ENCODE measurements at regions not wholly inside any gene's neighbourhood (a gene's known extent, or its start where the extent isn't known, plus 50 kb on each side); places are given as distances from the start of the nearest gene placed in this dataset.

GRCh38 chr7:41169317-41169716, 533.6 kb downstream of the INHBA start:
- no peak for TF ChIP-seq EP300 (IDR thresholded peaks at IDR 0.05)
- TF ChIP-seq CTCF (IDR thresholded peaks at IDR 0.05) = no peak
